ENCODE measurements at regions not wholly inside any gene's neighbourhood (a gene's known extent, or its start where the extent isn't known, plus 50 kb on each side); places are given as distances from the start of the nearest gene placed in this dataset.
"Not testable (repeated sequence)": the region's sequence is repeated elsewhere in the genome, so short reads cannot be mapped to it uniquely, and the experiment has no call there.

GRCh38 chr13:65343898-65344663 is 1886.1 kb downstream of the PCDH9 start:
- no peak for DNase-seq

GRCh38 chr13:65342541-65343337 is 1887.4 kb downstream of the PCDH9 start:
- DNase-seq = no peak

GRCh38 chr13:65339241-65339640 is 1890.9 kb downstream of the PCDH9 start:
- no peak for DNase-seq

- DNase-seq = no peak
Measured at GRCh38 chr13:65336916-65337315, 1893.2 kb downstream of the PCDH9 start.

GRCh38 chr13:65336087-65336749 is 1893.9 kb downstream of the PCDH9 start:
- DNase-seq = no peak

GRCh38 chr13:65330691-65331090 is 1899.4 kb downstream of the PCDH9 start:
- no peak for DNase-seq

GRCh38 chr13:65330287-65330686 is 1899.8 kb downstream of the PCDH9 start:
- DNase-seq = no peak

GRCh38 chr13:65323192-65323591 is 1906.9 kb downstream of the PCDH9 start:
- DNase-seq = not testable (repeated sequence)

GRCh38 chr13:65321423-65321822 is 1908.7 kb downstream of the PCDH9 start:
- DNase-seq = not testable (repeated sequence)

- no peak for DNase-seq
Measured at GRCh38 chr13:65314008-65314407, 1916.1 kb downstream of the PCDH9 start.

GRCh38 chr13:65310663-65311328 is 1919.3 kb downstream of the PCDH9 start:
- DNase-seq = no peak

GRCh38 chr13:65309906-65310305 is 1920.2 kb downstream of the PCDH9 start:
- DNase-seq = no peak

- not testable (repeated sequence) for DNase-seq
Measured at GRCh38 chr13:65308729-65309128, 1921.4 kb downstream of the PCDH9 start.

GRCh38 chr13:65307056-65307455 is 1923.1 kb downstream of the PCDH9 start:
- DNase-seq = no peak

- DNase-seq = no peak
Measured at GRCh38 chr13:65302691-65303090, 1927.4 kb downstream of the PCDH9 start.

- no peak for DNase-seq
Measured at GRCh38 chr13:65301506-65301905, 1928.6 kb downstream of the PCDH9 start.

GRCh38 chr13:65300220-65300619 is 1929.9 kb downstream of the PCDH9 start:
- no peak for DNase-seq

- DNase-seq = no peak
Measured at GRCh38 chr13:65293530-65294198, 1936.5 kb downstream of the PCDH9 start.

- no peak for DNase-seq
Measured at GRCh38 chr13:65292488-65292901, 1937.6 kb downstream of the PCDH9 start.

GRCh38 chr13:65287405-65287804 is 1942.7 kb downstream of the PCDH9 start:
- DNase-seq = no peak

GRCh38 chr13:65275838-65276630 is 1954.1 kb downstream of the PCDH9 start:
- no peak for DNase-seq

GRCh38 chr13:65275108-65275507 is 1955.0 kb downstream of the PCDH9 start:
- DNase-seq = no peak

Data from stimulated activated CD4-positive, alpha-beta T cell treated with anti-CD3 and anti-CD28 coated beads, Interleukin-15, amount 100 ng/mL, for 24 hours (primary cell).